ENCODE measurements at regions not wholly inside any gene's neighbourhood (a gene's known extent, or its start where the extent isn't known, plus 50 kb on each side); places are given as distances from the start of the nearest gene placed in this dataset.

DNA sequence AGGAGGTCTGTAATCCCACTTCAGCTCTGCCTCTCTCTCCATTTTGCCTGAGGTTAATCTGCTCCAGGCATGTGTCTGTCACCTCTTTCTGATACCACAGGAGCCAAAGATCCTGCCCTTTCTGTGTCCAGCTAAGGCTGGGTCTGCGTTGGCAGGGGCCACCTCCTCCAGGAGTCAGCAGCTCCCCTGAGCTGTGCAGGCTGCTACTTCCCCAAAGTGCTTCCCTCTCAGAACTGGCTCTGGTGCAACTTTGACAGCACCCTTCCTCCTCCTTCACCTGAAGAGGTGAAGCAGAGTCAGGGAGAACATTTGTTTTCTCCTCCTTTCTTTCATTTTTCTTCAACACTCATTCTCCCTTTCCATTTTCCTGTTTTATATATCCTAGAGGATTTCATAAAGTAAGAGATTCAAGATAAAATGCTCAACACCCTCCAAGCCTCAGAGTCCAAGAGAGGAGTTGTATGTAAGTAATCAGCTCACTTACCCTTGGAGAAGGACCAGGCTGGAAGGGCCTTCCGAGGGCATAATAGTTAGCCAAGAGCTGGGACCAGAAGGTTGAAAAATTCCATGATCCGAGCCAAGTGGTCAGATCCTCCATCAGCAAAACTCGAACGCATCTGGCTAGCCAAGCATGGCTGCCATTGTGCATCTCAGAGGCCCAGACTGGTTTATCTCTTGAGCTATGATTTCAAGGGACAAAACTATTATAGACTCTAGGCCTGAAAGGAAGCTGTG lies 257.3 kb downstream of the PTEN start:
- DNase-seq (ENCODE audit: extremely low spot score, unreplicated experiment) = no peak
- Mint-ChIP-seq H3K27ac (no peak overlapping the region), H3K36me3 (no peaks in the 10 kb centered on the region), H3K4me3 (no peak overlapping the region), H3K4me1 (ENCODE audit: unreplicated experiment) (no peaks in the 10 kb centered on the region), H3K9me3 (no peaks in the 10 kb centered on the region), H3K27me3 (peaks cover 3% of the 10 kb centered on the region)
- TF ChIP-seq, protein P1, sequence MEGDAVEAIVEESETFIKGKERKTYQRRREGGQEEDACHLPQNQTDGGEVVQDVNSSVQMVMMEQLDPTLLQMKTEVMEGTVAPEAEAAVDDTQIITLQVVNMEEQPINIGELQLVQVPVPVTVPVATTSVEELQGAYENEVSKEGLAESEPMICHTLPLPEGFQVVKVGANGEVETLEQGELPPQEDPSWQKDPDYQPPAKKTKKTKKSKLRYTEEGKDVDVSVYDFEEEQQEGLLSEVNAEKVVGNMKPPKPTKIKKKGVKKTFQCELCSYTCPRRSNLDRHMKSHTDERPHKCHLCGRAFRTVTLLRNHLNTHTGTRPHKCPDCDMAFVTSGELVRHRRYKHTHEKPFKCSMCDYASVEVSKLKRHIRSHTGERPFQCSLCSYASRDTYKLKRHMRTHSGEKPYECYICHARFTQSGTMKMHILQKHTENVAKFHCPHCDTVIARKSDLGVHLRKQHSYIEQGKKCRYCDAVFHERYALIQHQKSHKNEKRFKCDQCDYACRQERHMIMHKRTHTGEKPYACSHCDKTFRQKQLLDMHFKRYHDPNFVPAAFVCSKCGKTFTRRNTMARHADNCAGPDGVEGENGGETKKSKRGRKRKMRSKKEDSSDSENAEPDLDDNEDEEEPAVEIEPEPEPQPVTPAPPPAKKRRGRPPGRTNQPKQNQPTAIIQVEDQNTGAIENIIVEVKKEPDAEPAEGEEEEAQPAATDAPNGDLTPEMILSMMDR (conservative IDR thresholded peaks at IDR 0.05) = no peak

DNA sequence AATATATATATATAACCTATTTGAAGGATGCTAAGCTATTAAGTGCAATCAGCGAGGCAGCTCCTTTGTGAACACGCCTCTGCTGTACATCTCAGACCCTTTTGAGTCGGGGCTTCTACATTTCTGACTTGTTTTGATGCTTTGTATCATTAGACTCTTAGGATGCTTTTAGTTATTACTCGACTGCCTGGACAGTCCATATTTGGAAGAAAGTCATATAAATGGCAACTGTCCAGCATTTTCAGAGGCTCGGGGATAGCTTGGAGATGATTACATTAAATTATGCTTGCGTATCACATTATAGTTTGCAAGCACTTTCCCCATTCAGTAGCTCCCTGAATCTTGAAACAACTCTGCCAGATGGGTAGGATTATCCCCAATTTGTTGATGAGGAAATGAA lies 257.9 kb downstream of the PTEN start:
- H3K27ac Mint-ChIP-seq = no peak overlapping the region
- H3K4me3 Mint-ChIP-seq = no peak overlapping the region
- H3K27me3 Mint-ChIP-seq = peaks cover 3% of the 10 kb centered on the region
- H3K4me1 Mint-ChIP-seq (ENCODE audit: unreplicated experiment) = no peaks in the 10 kb centered on the region
- DNase-seq (ENCODE audit: extremely low spot score, unreplicated experiment) = no peak
- TF ChIP-seq, protein P1 (conservative IDR thresholded peaks at IDR 0.05) = no peak
- H3K9me3 Mint-ChIP-seq = no peaks in the 10 kb centered on the region
- H3K36me3 Mint-ChIP-seq = no peaks in the 10 kb centered on the region

DNA sequence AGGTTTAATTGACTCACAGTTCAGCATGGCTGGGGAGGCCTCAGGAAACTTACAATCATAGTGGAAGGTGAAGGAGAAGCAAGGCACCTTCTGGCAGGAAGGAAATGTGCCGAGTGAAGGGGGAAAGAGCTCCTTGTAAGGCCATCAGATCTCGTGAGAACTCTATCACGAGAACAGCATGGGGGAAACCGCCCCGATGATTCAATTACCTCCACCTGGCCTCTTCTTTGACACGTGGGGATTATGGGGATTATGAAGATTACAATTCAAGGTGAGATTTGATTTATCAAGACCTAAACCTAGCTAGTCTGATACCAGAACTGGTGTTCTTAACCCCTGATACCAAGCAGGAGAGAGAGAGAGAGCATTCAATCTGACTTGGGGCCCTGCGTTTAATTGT lies 258.7 kb downstream of the PTEN start:
- H3K27me3 Mint-ChIP-seq = peaks cover 3% of the 10 kb centered on the region
- H3K9me3 Mint-ChIP-seq = no peaks in the 10 kb centered on the region
- no peak overlapping the region for H3K4me3 Mint-ChIP-seq
- DNase-seq (ENCODE audit: extremely low spot score, unreplicated experiment) = no peak
- no peak overlapping the region for H3K27ac Mint-ChIP-seq
- no peaks in the 10 kb centered on the region for H3K36me3 Mint-ChIP-seq
- TF ChIP-seq, protein P1 (conservative IDR thresholded peaks at IDR 0.05) = no peak
- no peaks in the 10 kb centered on the region for H3K4me1 Mint-ChIP-seq (ENCODE audit: unreplicated experiment)

DNA sequence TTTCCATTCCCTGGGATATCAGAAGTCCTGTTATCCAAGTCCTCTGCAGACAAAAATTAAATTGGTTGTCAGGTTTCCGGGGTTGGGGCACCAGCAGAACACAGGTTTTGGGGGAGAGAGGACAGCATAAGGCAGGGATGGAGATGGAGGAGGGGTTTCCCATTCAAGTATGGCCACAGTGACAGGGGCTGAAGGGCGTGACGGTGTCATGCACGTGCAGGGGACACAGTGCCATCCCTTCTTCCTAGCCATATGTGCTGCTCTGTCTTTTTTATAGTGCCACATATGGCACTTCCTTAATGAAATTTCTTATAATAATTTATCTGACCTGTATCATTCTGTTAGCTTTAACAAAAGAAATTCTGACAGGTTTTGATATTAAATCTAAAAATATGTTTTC lies 259.2 kb downstream of the PTEN start:
- H3K4me1 Mint-ChIP-seq (ENCODE audit: unreplicated experiment) = no peaks in the 10 kb centered on the region
- DNase-seq (ENCODE audit: extremely low spot score, unreplicated experiment) = no peak
- H3K27me3 Mint-ChIP-seq = peaks cover 3% of the 10 kb centered on the region
- TF ChIP-seq, protein P1 (conservative IDR thresholded peaks at IDR 0.05) = no peak
- H3K4me3 Mint-ChIP-seq = no peak overlapping the region
- H3K36me3 Mint-ChIP-seq = no peaks in the 10 kb centered on the region
- H3K9me3 Mint-ChIP-seq = no peaks in the 10 kb centered on the region
- no peak overlapping the region for H3K27ac Mint-ChIP-seq

DNA sequence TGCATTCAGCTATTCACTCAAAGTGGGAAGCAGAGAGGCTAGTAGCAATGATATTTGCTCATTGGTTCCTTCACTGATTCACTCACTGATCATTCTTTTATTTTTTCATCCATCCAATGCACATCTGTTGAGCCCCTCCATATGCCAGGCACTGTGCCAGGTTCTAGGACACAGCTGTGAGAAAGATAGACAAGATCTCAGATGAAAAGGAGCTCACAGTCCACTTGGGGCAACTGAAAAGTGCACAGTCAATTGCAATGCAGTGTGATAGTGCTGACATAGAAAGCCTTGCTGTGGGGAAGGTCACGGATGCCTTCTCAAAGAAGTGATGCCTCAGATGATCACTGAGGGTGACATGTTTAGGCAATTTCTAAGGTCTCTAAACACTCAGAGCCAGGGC lies 262.3 kb downstream of the PTEN start:
- Mint-ChIP-seq H3K4me3 (no peak overlapping the region), H3K9me3 (no peaks in the 10 kb centered on the region), H3K4me1 (ENCODE audit: unreplicated experiment) (no peaks in the 10 kb centered on the region), H3K27ac (no peak overlapping the region), H3K27me3 (peaks cover 2% of the 10 kb centered on the region), H3K36me3 (no peaks in the 10 kb centered on the region)
- TF ChIP-seq, protein P1 (conservative IDR thresholded peaks at IDR 0.05) = no peak
- DNase-seq (ENCODE audit: extremely low spot score, unreplicated experiment) = no peak

All from type B pancreatic cell (in vitro differentiated cells).